OCI-LY3 (cell line): ENCODE measurements at regions not wholly inside any gene's neighbourhood (a gene's known extent, or its start where the extent isn't known, plus 50 kb on each side); places are given as distances from the start of the nearest gene placed in this dataset.

ENCODE experiments used
- CTCF ChIP-seq: fragments of 200-600, 300-600 bp; sonication (generic); IDR thresholded peaks from 2 replicates; pipeline ENCODE4 v1.5.1; 2014; ENCODE audit warnings: antibody characterized with exemption, low read length, low read depth
- EZH2phosphoT487 ChIP-seq: fragments of 200-600 bp; shearing (Covaris generic); IDR thresholded peaks from 2 replicates; pipeline ENCODE4 v1.6.1; 2018; ENCODE audit warnings: antibody characterized with exemption, mixed run types, low read depth

GRCh38 chr7:121576148-121576917, 180.2 kb upstream of the FAM3C start:
- no peak for TF ChIP-seq CTCF
- no peak for TF ChIP-seq EZH2phosphoT487
